SU-DHL-6 (cell line): ENCODE measurements at regions not wholly inside any gene's neighbourhood (a gene's known extent, or its start where the extent isn't known, plus 50 kb on each side); places are given as distances from the start of the nearest gene placed in this dataset.

Experiments
- H2AFZ ChIP-seq: fragments of 200-600 bp; sonication (generic); 2 replicates; pipeline ENCODE4 v1.6.1; 2014; ENCODE audit warnings: low read depth, mild to moderate bottlenecking, moderate library complexity, mixed read lengths, antibody characterized with exemption, low read length; ENCODE audit not compliant: severe bottlenecking
- H3F3A ChIP-seq: fragments of 200-600 bp; shearing (Covaris generic); 2 replicates; pipeline ENCODE4 v1.6.0; 2016; ENCODE audit warnings: antibody characterized with exemption, mild to moderate bottlenecking; ENCODE audit not compliant: insufficient read depth
- H3K27ac ChIP-seq: fragments of 200-600 bp; sonication (generic); 2 replicates; pipeline ENCODE4 v1.5.1; 2016; ENCODE audit warnings: low read depth, mild to moderate bottlenecking, low read length, moderate library complexity, mixed read lengths
- H3K27me3 ChIP-seq: fragments of 200-600 bp; sonication (generic), shearing (Covaris generic); 2 replicates; pipeline ENCODE4 v1.6.0; 2014; ENCODE audit warnings: mild to moderate bottlenecking, low read length
- H3K36me3 ChIP-seq: fragments of 200-600 bp; sonication (generic); 2 replicates; pipeline ENCODE4 v1.6.1; 2014; ENCODE audit warnings: mild to moderate bottlenecking, low read length, mixed read lengths
- H3K4me2 ChIP-seq: fragments of 300-600, 200-600 bp; shearing (Covaris generic), sonication (generic); 2 replicates; pipeline ENCODE4 v1.6.0; 2014; ENCODE audit warnings: low read length, low read depth, mild to moderate bottlenecking; ENCODE audit not compliant: poor library complexity, severe bottlenecking
- H3K4me3 ChIP-seq: fragments of 200-600 bp; sonication (generic); 2 replicates; pipeline ENCODE4 v1.5.1; 2014; ENCODE audit warnings: antibody characterized with exemption, low read length, mild to moderate bottlenecking, mixed read lengths; ENCODE audit not compliant: insufficient read depth, poor library complexity, severe bottlenecking
- H3K79me2 ChIP-seq: fragments of 200-600 bp; sonication (generic); 2 replicates; pipeline ENCODE4 v1.6.1; 2014; ENCODE audit warnings: mild to moderate bottlenecking, low read length, moderate library complexity; ENCODE audit not compliant: insufficient read depth
- H3K9ac ChIP-seq: fragments of 200-600 bp; sonication (generic); 2 replicates; pipeline ENCODE4 v1.7.0; 2014; ENCODE audit warnings: mild to moderate bottlenecking, low read length
- H3K9me2 ChIP-seq: fragments of 200-600 bp; sonication (generic); replicated peaks from 2 replicates; pipeline ENCODE4 v1.6.1; 2014; ENCODE audit warnings: low read length; ENCODE audit not compliant: insufficient read depth
- H3K9me3 ChIP-seq: fragments of 200-600 bp; sonication (generic); 2 replicates; pipeline ENCODE4 v1.6.1; 2014; ENCODE audit warnings: low read length, mixed read lengths; ENCODE audit not compliant: insufficient read depth
- H4K20me1 ChIP-seq: fragments of 200-600 bp; sonication (generic); 2 replicates; pipeline ENCODE4 v1.6.1; 2014; ENCODE audit warnings: low read depth, mild to moderate bottlenecking, antibody characterized with exemption, low read length, moderate library complexity, mixed read lengths
- CTCF ChIP-seq: fragments of 200-600 bp; sonication (generic); IDR thresholded peaks from one replicate; pipeline ENCODE4 v1.5.1; 2017; ENCODE audit warnings: antibody characterized with exemption, mild to moderate bottlenecking, low read length, moderate library complexity; ENCODE audit not compliant: insufficient read depth, poor library complexity, severe bottlenecking
- EZH2phosphoT487 ChIP-seq: fragments of 200-600 bp; sonication (generic), shearing (Covaris generic); conservative IDR thresholded peaks from 2 replicates; pipeline ENCODE4 v1.6.1; 2018; ENCODE audit warnings: mild to moderate bottlenecking, antibody characterized with exemption, low read length, moderate library complexity, mixed read lengths

- H3K27ac ChIP-seq: no peak overlapping the region
Measured at GRCh38 chr11:27208846-27209245, 154.2 kb downstream of the CCDC34 start.

GRCh38 chr11:27207025-27207650 lies 155.9 kb downstream of the CCDC34 start:
- Histone ChIP-seq H3K27me3 (no peaks in the 10 kb centered on the region), H3K9me2 (no peaks in the 10 kb centered on the region), H2AFZ (no peak overlapping the region), H3K9ac (no peak overlapping the region), H3K4me2 (no peak overlapping the region), H4K20me1 (no peaks in the 10 kb centered on the region), H3F3A (no peaks in the 10 kb centered on the region), H3K27ac (no peak overlapping the region), H3K36me3 (no peaks in the 10 kb centered on the region), H3K79me2 (no peaks in the 10 kb centered on the region), H3K9me3 (no peaks in the 10 kb centered on the region), H3K4me3 (no peak overlapping the region)
- TF ChIP-seq CTCF (no peak), EZH2phosphoT487 (no peak)

More at GRCh38 chr11:27208846-27209245, 154.2 kb downstream of the CCDC34 start:
- Histone ChIP-seq H3K27me3 (no peaks in the 10 kb centered on the region), H4K20me1 (no peaks in the 10 kb centered on the region), H3K9me2 (no peaks in the 10 kb centered on the region), H3K4me2 (no peak overlapping the region), H3K36me3 (no peaks in the 10 kb centered on the region), H3F3A (no peaks in the 10 kb centered on the region), H3K9ac (no peak overlapping the region), H2AFZ (no peak overlapping the region), H3K9me3 (no peaks in the 10 kb centered on the region), H3K79me2 (no peaks in the 10 kb centered on the region), H3K4me3 (no peak overlapping the region)
- TF ChIP-seq EZH2phosphoT487: no peak
- TF ChIP-seq CTCF: no peak

- no peaks in the 10 kb centered on the region for H3K27me3 ChIP-seq
- no peaks in the 10 kb centered on the region for H3K79me2 ChIP-seq
- TF ChIP-seq CTCF (no peak), EZH2phosphoT487 (no peak)
- H3K4me2 ChIP-seq: no peak overlapping the region
- H3K4me3 ChIP-seq: no peak overlapping the region
- no peak overlapping the region for H3K9ac ChIP-seq
- no peaks in the 10 kb centered on the region for H3K9me2 ChIP-seq
- H2AFZ ChIP-seq: no peak overlapping the region
- no peaks in the 10 kb centered on the region for H4K20me1 ChIP-seq
- no peaks in the 10 kb centered on the region for H3K9me3 ChIP-seq
- no peak overlapping the region for H3K27ac ChIP-seq
- H3F3A ChIP-seq: no peaks in the 10 kb centered on the region
- no peaks in the 10 kb centered on the region for H3K36me3 ChIP-seq
Measured at GRCh38 chr11:27205779-27206570, 157.0 kb downstream of the CCDC34 start.
